Peyer's patch (tissue), 4 donors: ENCODE measurements at regions not wholly inside any gene's neighbourhood (a gene's known extent, or its start where the extent isn't known, plus 50 kb on each side); places are given as distances from the start of the nearest gene placed in this dataset.

Experiments used
- DNase-seq, 3 donors: peaks; one replicate each; pipeline ENCODE4 v3.0.0-alpha.2; 2017 to 2019
- H3K27ac ChIP-seq, 4 donors: fragments of 200-600 bp; sonication (generic); one replicate each; pipeline ENCODE4 v1.5.1; 2016 to 2019
- H3K27me3 ChIP-seq, 2 donors: fragments of 200-600 bp; sonication (generic); one replicate each; pipeline ENCODE4 v1.5.1; 2019
- H3K36me3 ChIP-seq, 3 donors: fragments of 200-600 bp; sonication (generic); one replicate each; pipeline ENCODE4 v1.5.1; 2016 to 2019
- H3K4me1 ChIP-seq, 4 donors: fragments of 200-600 bp; sonication (generic); one replicate each; pipeline ENCODE4 v1.5.1; 2016 to 2019
- H3K4me3 ChIP-seq, 4 donors: fragments of 200-600 bp; sonication (generic); 1 replicate in 3 of 4; 2 replicates in 1 of 4; pipeline ENCODE4 v1.5.1; 2016 to 2019; ENCODE audit warnings: mild to moderate bottlenecking in 1 of 4
- H3K9me3 ChIP-seq, 4 donors: fragments of 200-600 bp; sonication (generic); one replicate each; pipeline ENCODE4 v1.5.1; 2016 to 2019; ENCODE audit warnings: mild to moderate bottlenecking in 1 of 4
- CTCF ChIP-seq, 6 experiments: fragments of 450-650 bp in 4 of 6; fragments of 200-600 bp in 2 of 6; sonication (generic) in 1 of 6; IDR thresholded peaks; one replicate each; pipeline ENCODE4 v1.5.1; 2017 to 2019; ENCODE audit warnings: antibody characterized with exemption in 6 of 6, mild to moderate bottlenecking in 3 of 6, moderate library complexity in 1 of 6
- POLR2A ChIP-seq, 2 donors: fragments of 450-650 bp; IDR thresholded peaks; one replicate each; pipeline ENCODE4 v1.5.1; 2017; ENCODE audit warnings: antibody characterized with exemption in 2 of 2, mild to moderate bottlenecking in 2 of 2, moderate library complexity in 2 of 2

GRCh38 chr6:3607599-3607998, 143.9 kb downstream of the PXDC1 start:
- no peak overlapping the region for H3K4me3 ChIP-seq
- TF ChIP-seq CTCF (IDR thresholded peaks at IDR 0.05) (no peak), POLR2A (IDR thresholded peaks at IDR 0.05) (no peak)
- no peaks in the 10 kb centered on the region for H3K36me3 ChIP-seq
- H3K4me1 ChIP-seq: no peaks in the 10 kb centered on the region
- no peak overlapping the region for H3K27ac ChIP-seq
- no peaks in the 10 kb centered on the region for H3K27me3 ChIP-seq
- peaks cover 0 to 5% (median 1%) of the 10 kb centered on the region in 4 donors for H3K9me3 ChIP-seq
- DNase-seq: no peak

GRCh38 chr6:3607171-3607570, 144.3 kb downstream of the PXDC1 start:
- no peaks in the 10 kb centered on the region for H3K36me3 ChIP-seq

DNA sequence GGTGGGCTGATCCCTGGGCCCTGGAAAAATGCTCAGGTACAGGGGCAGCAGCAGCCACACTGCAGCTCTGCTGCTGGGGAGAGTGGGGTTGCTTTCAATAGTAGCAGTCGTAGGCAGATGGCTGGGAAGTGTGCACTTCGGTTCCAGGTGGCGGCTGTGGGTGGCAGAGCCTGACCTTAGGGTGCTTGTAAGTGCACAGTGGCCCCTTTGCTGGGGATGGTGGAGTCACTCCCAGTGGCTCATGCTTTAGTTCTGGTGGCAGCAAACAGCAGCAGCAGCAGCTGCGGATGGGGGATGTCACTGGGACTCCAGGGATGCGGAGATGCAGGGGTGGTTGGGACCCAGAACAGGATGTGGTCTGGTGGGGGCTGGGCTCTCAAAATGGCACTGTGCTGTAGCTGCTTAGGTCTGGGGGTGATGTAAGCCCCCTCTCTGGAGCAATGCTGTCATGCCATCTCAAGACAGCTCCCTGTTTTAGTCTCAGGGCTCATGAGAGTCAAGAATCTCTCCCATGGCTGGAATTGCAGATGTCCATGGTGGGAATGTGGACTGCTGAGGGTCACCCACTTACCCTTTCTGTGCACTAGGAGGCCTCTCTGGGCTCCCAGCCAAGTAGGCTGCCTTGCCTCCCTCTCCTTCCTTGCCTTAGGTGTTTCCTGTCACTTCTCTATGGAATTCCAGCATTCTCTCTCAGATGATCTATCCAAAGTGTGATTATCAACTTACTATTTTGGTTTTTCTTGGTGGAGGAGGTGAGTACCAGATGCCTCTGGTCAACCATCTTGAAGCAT, 146.7 kb upstream of the SLC22A23 start:
- H3K27me3 ChIP-seq: no peaks in the 10 kb centered on the region
- no peak overlapping the region for H3K27ac ChIP-seq
- no peak for DNase-seq
- H3K36me3 ChIP-seq: no peaks in the 10 kb centered on the region
- TF ChIP-seq CTCF (IDR thresholded peaks at IDR 0.05): no peak
- TF ChIP-seq POLR2A (IDR thresholded peaks at IDR 0.05): no peak
- H3K4me1 ChIP-seq: no peaks in the 10 kb centered on the region
- H3K4me3 ChIP-seq: no peak overlapping the region
- H3K9me3 ChIP-seq: peaks cover 0 to 12% (median 5%) of the 10 kb centered on the region in 4 donors

More at GRCh38 chr6:3607171-3607570, 144.3 kb downstream of the PXDC1 start:
- Histone ChIP-seq H3K4me1 (no peaks in the 10 kb centered on the region), H3K27me3 (no peaks in the 10 kb centered on the region), H3K9me3 (peaks cover 0 to 7% (median 2%) of the 10 kb centered on the region in 4 donors), H3K27ac (no peak overlapping the region), H3K4me3 (no peak overlapping the region)
- no peak for DNase-seq
- TF ChIP-seq CTCF (IDR thresholded peaks at IDR 0.05) (no peak), POLR2A (IDR thresholded peaks at IDR 0.05) (no peak)

GRCh38 chr6:3601570-3601969, 144.7 kb upstream of the SLC22A23 start:
- Histone ChIP-seq H3K27ac (no peak overlapping the region), H3K9me3 (peaks cover 0 to 12% (median 5%) of the 10 kb centered on the region in 4 donors), H3K27me3 (no peaks in the 10 kb centered on the region), H3K4me3 (no peak overlapping the region), H3K36me3 (no peaks in the 10 kb centered on the region), H3K4me1 (no peaks in the 10 kb centered on the region)
- no peak for DNase-seq
- no peak for TF ChIP-seq POLR2A (IDR thresholded peaks at IDR 0.05)

GRCh38 chr6:3597500-3598064, 140.7 kb upstream of the SLC22A23 start:
- no peak for TF ChIP-seq CTCF (IDR thresholded peaks at IDR 0.05)
- TF ChIP-seq POLR2A (IDR thresholded peaks at IDR 0.05): no peak
- H3K9me3 ChIP-seq: peaks cover 0 to 7% (median 3%) of the 10 kb centered on the region in 4 donors
- no peak for DNase-seq
- H3K4me3 ChIP-seq: no peak overlapping the region
- no peak overlapping the region for H3K27ac ChIP-seq
- no peaks in the 10 kb centered on the region for H3K4me1 ChIP-seq
- no peaks in the 10 kb centered on the region for H3K36me3 ChIP-seq
- no peaks in the 10 kb centered on the region for H3K27me3 ChIP-seq

DNA sequence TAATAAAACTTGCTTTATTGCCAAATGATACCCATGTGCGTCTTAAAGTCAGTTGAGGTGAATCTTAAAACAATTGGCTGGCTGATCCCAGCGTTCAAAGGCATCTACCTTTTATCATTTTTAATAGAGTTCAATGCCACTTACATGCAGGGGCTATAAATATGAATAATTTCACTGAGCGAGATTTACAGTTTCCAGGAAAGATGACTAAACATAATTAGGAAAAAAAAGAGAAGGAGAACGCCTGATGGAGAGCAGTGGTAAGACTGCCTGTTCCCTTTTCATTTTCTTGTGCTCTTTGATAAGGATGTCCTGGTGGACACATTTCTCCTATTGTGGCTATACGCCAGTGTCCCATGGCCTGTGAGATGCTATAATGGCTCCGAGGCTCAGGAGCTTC, 139.9 kb upstream of the SLC22A23 start:
- Histone ChIP-seq H3K36me3 (no peaks in the 10 kb centered on the region), H3K27me3 (no peaks in the 10 kb centered on the region), H3K4me3 (no peak overlapping the region), H3K9me3 (peaks cover 0 to 4% (median 2%) of the 10 kb centered on the region in 4 donors), H3K27ac (no peak overlapping the region), H3K4me1 (no peaks in the 10 kb centered on the region)
- DNase-seq: no peak
- no peak for TF ChIP-seq POLR2A (IDR thresholded peaks at IDR 0.05)
